ENCODE measurements at regions not wholly inside any gene's neighbourhood (a gene's known extent, or its start where the extent isn't known, plus 50 kb on each side); places are given as distances from the start of the nearest gene placed in this dataset.

- H3K36me3 ChIP-seq (ENCODE audit: insufficient read depth in 1 of 2, low read depth in 1 of 2): no peaks in the 10 kb centered on the region
- no peaks in the 10 kb centered on the region for H3K27me3 ChIP-seq (ENCODE audit: insufficient read depth in 3 of 3, low read length in 2 of 3)
- H3K4me1 ChIP-seq: no peaks in the 10 kb centered on the region
- no peak for DNase-seq
- H3K27ac ChIP-seq: no peak overlapping the region
- H3K4me3 ChIP-seq: no peak overlapping the region
- no peak for TF ChIP-seq CTCF (IDR thresholded peaks at IDR 0.05)
- intact Hi-C loops (cut with DNase I): no loop called here
- WGBS, 3 donors: 70 to 76% (median 74%) methylated on average over 4 of the region's 4 CpGs
- ATAC-seq: no peak
- H3K9me3 ChIP-seq: no peaks in the 10 kb centered on the region
Observed at GRCh38 chr1:68706639-68707317, 209.9 kb upstream of the DEPDC1 start.

GRCh38 chr1:68717330-68717729, 220.4 kb upstream of the DEPDC1 start:
- Histone ChIP-seq H3K27me3 (ENCODE audit: insufficient read depth in 3 of 3, low read length in 2 of 3) (no peaks in the 10 kb centered on the region), H3K27ac (no peak overlapping the region), H3K4me1 (no peaks in the 10 kb centered on the region), H3K4me3 (no peak overlapping the region), H3K36me3 (ENCODE audit: insufficient read depth in 1 of 2, low read depth in 1 of 2) (no peaks in the 10 kb centered on the region), H3K9me3 (no peaks in the 10 kb centered on the region)
- 25 to 36% (median 26%) methylated on average over 1 of the region's 1 CpG for WGBS, 3 donors
- no peak for TF ChIP-seq CTCF (IDR thresholded peaks at IDR 0.05)
- DNase-seq (no peak), ATAC-seq (no peak)
- intact Hi-C loops (cut with DNase I): no loop called here

GRCh38 chr1:68720476-68720875, 223.6 kb upstream of the DEPDC1 start:
- ATAC-seq: no peak
- H3K27ac ChIP-seq: no peak overlapping the region
- H3K9me3 ChIP-seq: no peaks in the 10 kb centered on the region
- intact Hi-C loops (cut with DNase I): no loop called here
- no peak for TF ChIP-seq CTCF (IDR thresholded peaks at IDR 0.05)
- H3K36me3 ChIP-seq (ENCODE audit: insufficient read depth in 1 of 2, low read depth in 1 of 2): no peaks in the 10 kb centered on the region
- no peaks in the 10 kb centered on the region for H3K27me3 ChIP-seq (ENCODE audit: insufficient read depth in 3 of 3, low read length in 2 of 3)
- H3K4me3 ChIP-seq: no peak overlapping the region
- no peak for DNase-seq
- no peaks in the 10 kb centered on the region for H3K4me1 ChIP-seq
- WGBS, 3 donors: 84 to 86% (median 85%) methylated on average over 1 of the region's 1 CpG

DNA sequence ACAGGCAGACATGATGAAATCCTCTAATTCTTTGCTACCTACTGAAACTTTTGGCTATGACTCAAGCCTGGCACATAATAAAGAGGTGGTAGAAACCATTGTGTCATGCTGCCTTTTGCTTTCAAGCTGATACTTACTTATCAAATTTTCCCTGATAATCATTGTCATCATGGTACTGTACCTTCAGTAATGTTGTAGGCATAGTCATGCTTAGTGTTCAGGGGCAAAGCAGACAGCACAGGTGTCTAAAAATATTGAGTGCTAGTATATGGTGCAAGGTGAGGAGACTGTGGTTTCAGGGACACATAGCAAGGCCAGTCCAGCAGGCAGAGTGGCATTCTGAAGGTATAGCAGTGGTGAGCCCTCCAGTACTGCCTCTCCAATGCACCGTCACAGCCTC, 226.9 kb upstream of the DEPDC1 start:
- DNase-seq: no peak
- no peak overlapping the region for H3K27ac ChIP-seq
- no peaks in the 10 kb centered on the region for H3K4me1 ChIP-seq
- no peaks in the 10 kb centered on the region for H3K27me3 ChIP-seq (ENCODE audit: insufficient read depth in 3 of 3, low read length in 2 of 3)
- H3K9me3 ChIP-seq: no peaks in the 10 kb centered on the region
- 93 to 98% (median 96%) methylated on average over 1 of the region's 1 CpG for WGBS, 3 donors
- H3K4me3 ChIP-seq: no peak overlapping the region
- H3K36me3 ChIP-seq (ENCODE audit: insufficient read depth in 1 of 2, low read depth in 1 of 2): no peaks in the 10 kb centered on the region
- ATAC-seq: no peak
- intact Hi-C loops (cut with DNase I): no loop called here
- TF ChIP-seq CTCF (IDR thresholded peaks at IDR 0.05): no peak

All from psoas muscle (tissue), 7 donors.